D721Med (cell line): ENCODE measurements at regions not wholly inside any gene's neighbourhood (a gene's known extent, or its start where the extent isn't known, plus 50 kb on each side); places are given as distances from the start of the nearest gene placed in this dataset.

Source experiments
- DNase-seq: peaks from one replicate; pipeline ENCODE4 v3.0.0; 2011; ENCODE audit warnings: low spot score; ENCODE audit not compliant: insufficient read length
- FAIRE-seq: peaks from 2 replicates; lab custom pipeline; 2011; peaks lifted over from hg19 to GRCh38; lab: Jason Lieb, UNC
- CTCF ChIP-seq: IDR thresholded peaks from 2 replicates; pipeline ENCODE4 v1.5.1; 2012; ENCODE audit warnings: mild to moderate bottlenecking, control low read depth; ENCODE audit not compliant: insufficient read depth; ENCODE audit errors: missing control alignments

GRCh38 chr1:200342511-200343311 is 67.1 kb downstream of the ZNF281 start:
- peak; percentile 68 for FAIRE-seq
- peak; percentile 29 for DNase-seq
- no peak for TF ChIP-seq CTCF

- TF ChIP-seq CTCF = no peak
- FAIRE-seq = no peak
- no peak for DNase-seq
Observed at GRCh38 chr1:200338451-200338850, 71.4 kb downstream of the ZNF281 start.

- FAIRE-seq (no peak), DNase-seq (no peak)
- no peak for TF ChIP-seq CTCF
Observed at GRCh38 chr1:200337831-200338230, 72.0 kb downstream of the ZNF281 start.

- DNase-seq (no peak), FAIRE-seq (no peak)
- TF ChIP-seq CTCF = no peak
Observed at GRCh38 chr1:200337410-200337809, 72.4 kb downstream of the ZNF281 start.

- FAIRE-seq (no peak), DNase-seq (no peak)
- no peak for TF ChIP-seq CTCF
Observed at GRCh38 chr1:200336901-200337391, 72.9 kb downstream of the ZNF281 start.

GRCh38 chr1:200336101-200336845 is 73.6 kb downstream of the ZNF281 start:
- FAIRE-seq (no peak), DNase-seq (no peak)
- TF ChIP-seq CTCF = no peak
